Endothelial cell of umbilical vein (primary cell): ENCODE measurements at regions not wholly inside any gene's neighbourhood (a gene's known extent, or its start where the extent isn't known, plus 50 kb on each side); places are given as distances from the start of the nearest gene placed in this dataset.

Source experiments
- BruUV-seq: library from RNA; stranded (reverse); fragments of 400-500 nt; replicated peaks from 2 replicates; lab custom pipeline; 2021; lab: Mats Ljungman, UMichigan
- CTCF ChIA-PET: fragments of 300-600, 350-600 bp; sonication (Branson Sonifier 250); formaldehyde crosslinking; loops from one replicate; lab custom pipeline; 2021; ENCODE audit warnings: antibody characterized with exemption, inconsistent platforms; lab: Charles Lee
- POLR2A ChIA-PET: fragments of 300-600, 350-600 bp; sonication (Branson Sonifier 250); formaldehyde crosslinking; loops from one replicate; lab custom pipeline; 2021; ENCODE audit warnings: antibody characterized with exemption, inconsistent platforms; lab: Charles Lee
- DNase-seq: peaks from one replicate; pipeline ENCODE4 v3.0.0-alpha.2; 2011; ENCODE audit warnings: low read depth, low spot score
- FAIRE-seq: peaks from 2 replicates; lab custom pipeline; 2011; peaks lifted over from hg19 to GRCh38; lab: Jason Lieb, UNC
- H2AFZ ChIP-seq: 2 replicates; pipeline ENCODE4 v1.6.0; 2012; ENCODE audit warnings: low read depth, low read length, control low read depth, inconsistent platforms
- H3K27ac ChIP-seq: 2 replicates; pipeline ENCODE4 v1.5.1; 2011; ENCODE audit warnings: low read depth, mild to moderate bottlenecking, control low read depth, low read length, moderate library complexity; ENCODE audit not compliant: insufficient read depth
- H3K27me3 ChIP-seq, 2 experiments: 2 replicates each; pipeline versions ENCODE4 v1.6.0 to v1.6.1; 2011; ENCODE audit warnings: low read length in 2 of 2, mixed read lengths in 1 of 2; ENCODE audit not compliant: control insufficient read depth in 2 of 2, insufficient read depth in 2 of 2
- H3K36me3 ChIP-seq, 2 experiments: 2 replicates in 1 of 2; 3 replicates in 1 of 2; pipeline ENCODE4 v1.5.1; 2011; ENCODE audit warnings: low read length in 2 of 2, mild to moderate bottlenecking in 1 of 2, moderate library complexity in 1 of 2; ENCODE audit not compliant: control insufficient read depth in 2 of 2, insufficient read depth in 2 of 2; ENCODE audit errors: extremely low read depth in 1 of 2
- H3K4me1 ChIP-seq: 3 replicates; pipeline ENCODE4 v1.5.1; 2011; ENCODE audit warnings: mild to moderate bottlenecking, low read length; ENCODE audit not compliant: control insufficient read depth, insufficient read depth; ENCODE audit errors: extremely low read depth
- H3K4me2 ChIP-seq: 2 replicates; pipeline ENCODE4 v1.6.1; 2011; ENCODE audit warnings: low read length, control low read depth, mixed read lengths; ENCODE audit not compliant: insufficient read depth
- H3K4me3 ChIP-seq, 3 experiments: fragments of 200-600 bp in 1 of 3; sonication (generic), shearing (Covaris generic) in 1 of 3; replicated peaks in 1 of 3; 2 replicates each; pipeline ENCODE4 v1.5.1; 2011 to 2016; ENCODE audit warnings: control low read depth in 3 of 3, low read length in 3 of 3, mild to moderate bottlenecking in 2 of 3, inconsistent platforms in 1 of 3, low read depth in 1 of 3, moderate library complexity in 1 of 3; ENCODE audit not compliant: insufficient read depth in 1 of 3
- H3K79me2 ChIP-seq: 2 replicates; pipeline ENCODE4 v1.6.0; 2012; ENCODE audit warnings: low read length, inconsistent platforms; ENCODE audit not compliant: control insufficient read depth, insufficient read depth
- H3K9ac ChIP-seq: replicated peaks from 2 replicates; pipeline ENCODE3; 2011; ENCODE audit warnings: low read length, control low read depth; ENCODE audit not compliant: insufficient read depth; ENCODE audit errors: extremely low read depth
- H3K9me1 ChIP-seq: replicated peaks from 3 replicates; pipeline ENCODE4 v1.6.0; 2011; ENCODE audit warnings: mild to moderate bottlenecking, low read length; ENCODE audit not compliant: control insufficient read depth, insufficient read depth; ENCODE audit errors: extremely low read depth
- H3K9me3 ChIP-seq: replicated peaks from 2 replicates; pipeline ENCODE4 v1.5.1; 2012; ENCODE audit warnings: low read length, inconsistent platforms; ENCODE audit not compliant: control insufficient read depth, insufficient read depth
- H4K20me1 ChIP-seq: replicated peaks from 2 replicates; pipeline ENCODE3; 2011; ENCODE audit warnings: mild to moderate bottlenecking, low read length; ENCODE audit not compliant: control insufficient read depth, insufficient read depth; ENCODE audit errors: extremely low read depth
- EZH2 ChIP-seq: IDR thresholded peaks from 2 replicates; pipeline ENCODE4 v1.6.1; 2012; ENCODE audit warnings: borderline replicate concordance, low read depth, mild to moderate bottlenecking, moderate library complexity, low read length, inconsistent platforms; ENCODE audit not compliant: severe bottlenecking
- FOS ChIP-seq: IDR thresholded peaks from 2 replicates; pipeline ENCODE4 v1.6.1; 2011; ENCODE audit warnings: mild to moderate bottlenecking, low read length, moderate library complexity, borderline replicate concordance; ENCODE audit not compliant: insufficient read depth
- GATA2 ChIP-seq: IDR thresholded peaks from 2 replicates; pipeline ENCODE4 v1.7.0; 2011; ENCODE audit warnings: low read depth, mild to moderate bottlenecking, moderate library complexity, mixed read lengths, low read length; ENCODE audit not compliant: insufficient read length, insufficient read depth
- JUN ChIP-seq: IDR thresholded peaks from 2 replicates; pipeline ENCODE4 v1.6.1; 2011; ENCODE audit warnings: borderline replicate concordance, low read depth; ENCODE audit not compliant: insufficient read length, insufficient read depth
- MYC ChIP-seq: IDR thresholded peaks from one replicate; pipeline ENCODE4 v1.6.1; 2011; ENCODE audit warnings: mild to moderate bottlenecking, low read depth, low read length
- POLR2A ChIP-seq: IDR thresholded peaks from 2 replicates; pipeline ENCODE4 v1.6.1; 2012; ENCODE audit warnings: low read depth, mild to moderate bottlenecking, control low read depth, low read length
- POLR2AphosphoS5 ChIP-seq: IDR thresholded peaks from 2 replicates; pipeline ENCODE4 v1.6.1; 2012; ENCODE audit warnings: low read depth, mild to moderate bottlenecking, control low read depth, low read length, moderate library complexity; ENCODE audit not compliant: insufficient read depth
- dilution Hi-C: fragments of 300-500 bp; cut with MboI; formaldehyde crosslinking; loops from one replicate; pipeline ENCODE4 v1.15.0; 2019; ENCODE audit warnings: low sequenced_read_pairs; ENCODE audit not compliant: extremely low pct_ligation_motif_present
- intact Hi-C: fragments of 100-400 bp; cut with micrococcal nuclease; formaldehyde crosslinking; loops from one replicate; pipeline ENCODE4 v1.10.0; 2022
- TF ChIP-seq, protein P1 (sequence below), 2 donors: IDR thresholded peaks; 1 replicate in 1 of 2; 2 replicates in 1 of 2; pipeline ENCODE4 v1.5.1; 2011; ENCODE audit warnings: low read length in 2 of 2, mild to moderate bottlenecking in 2 of 2, moderate library complexity in 2 of 2, control low read depth in 1 of 2, inconsistent platforms in 1 of 2, low read depth in 1 of 2; ENCODE audit not compliant: insufficient read depth in 1 of 2; ENCODE audit errors: extremely low read depth in 1 of 2
- TF ChIP-seq, protein P2 (sequence below): IDR thresholded peaks from 2 replicates; pipeline ENCODE4 v1.6.1; 2011; ENCODE audit not compliant: insufficient read depth, insufficient read length

GRCh38 chr5:7078901-7079300, 317.0 kb upstream of the ADCY2 start:
- CTCF ChIA-PET: interaction anchor here (1.2 to 1.8 kb wide), 4 partner anchors 8 to 738 kb away, joined by 3 to 9 read pairs (median 5); no protein-coding TSS in a partner anchor
- intact Hi-C loops: loop anchor here (1.0 kb wide), 2 partner anchors 667 to 676 kb away; no protein-coding TSS in a partner anchor

GRCh38 chr5:7080501-7080900, 315.4 kb upstream of the ADCY2 start:
- Histone ChIP-seq H3K9me1 (no peaks in the 10 kb centered on the region), H3K4me2 (no peak overlapping the region), H3K9ac (no peak overlapping the region), H3K4me3 (no peak overlapping the region), H3K79me2 (no peaks in the 10 kb centered on the region), H3K4me1 (peaks cover 12% of the 10 kb centered on the region), H3K9me3 (no peaks in the 10 kb centered on the region), H3K36me3 (no peaks in the 10 kb centered on the region), H2AFZ (no peak overlapping the region), H4K20me1 (no peaks in the 10 kb centered on the region), H3K27ac (peak overlapping the region; percentile 8), H3K27me3 (no peaks in the 10 kb centered on the region)
- peak; percentile 4 for DNase-seq
- CTCF ChIA-PET: no interaction called here
- BruUV-seq: no TSS peak
- FAIRE-seq: no peak
- intact Hi-C loops (no loop called here), dilution Hi-C loops (no loop called here)
- POLR2A ChIA-PET: no interaction called here
- TF ChIP-seq FOS (no peak), EZH2 (no peak), GATA2 (no peak), POLR2AphosphoS5 (no peak), POLR2A (no peak), MYC (no peak), JUN (no peak)
- TF ChIP-seq, protein P1, sequence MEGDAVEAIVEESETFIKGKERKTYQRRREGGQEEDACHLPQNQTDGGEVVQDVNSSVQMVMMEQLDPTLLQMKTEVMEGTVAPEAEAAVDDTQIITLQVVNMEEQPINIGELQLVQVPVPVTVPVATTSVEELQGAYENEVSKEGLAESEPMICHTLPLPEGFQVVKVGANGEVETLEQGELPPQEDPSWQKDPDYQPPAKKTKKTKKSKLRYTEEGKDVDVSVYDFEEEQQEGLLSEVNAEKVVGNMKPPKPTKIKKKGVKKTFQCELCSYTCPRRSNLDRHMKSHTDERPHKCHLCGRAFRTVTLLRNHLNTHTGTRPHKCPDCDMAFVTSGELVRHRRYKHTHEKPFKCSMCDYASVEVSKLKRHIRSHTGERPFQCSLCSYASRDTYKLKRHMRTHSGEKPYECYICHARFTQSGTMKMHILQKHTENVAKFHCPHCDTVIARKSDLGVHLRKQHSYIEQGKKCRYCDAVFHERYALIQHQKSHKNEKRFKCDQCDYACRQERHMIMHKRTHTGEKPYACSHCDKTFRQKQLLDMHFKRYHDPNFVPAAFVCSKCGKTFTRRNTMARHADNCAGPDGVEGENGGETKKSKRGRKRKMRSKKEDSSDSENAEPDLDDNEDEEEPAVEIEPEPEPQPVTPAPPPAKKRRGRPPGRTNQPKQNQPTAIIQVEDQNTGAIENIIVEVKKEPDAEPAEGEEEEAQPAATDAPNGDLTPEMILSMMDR (IDR thresholded peaks at IDR 0.05; ENCODE audit: extremely low read depth in 1 of 2, insufficient read depth in 1 of 2, low read depth in 1 of 2, low read length in 2 of 2): no peak
- TF ChIP-seq, protein P2, sequence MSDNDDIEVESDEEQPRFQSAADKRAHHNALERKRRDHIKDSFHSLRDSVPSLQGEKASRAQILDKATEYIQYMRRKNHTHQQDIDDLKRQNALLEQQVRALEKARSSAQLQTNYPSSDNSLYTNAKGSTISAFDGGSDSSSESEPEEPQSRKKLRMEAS: no peak

More at GRCh38 chr5:7078901-7079300, 317.0 kb upstream of the ADCY2 start:
- H4K20me1 ChIP-seq: no peaks in the 10 kb centered on the region
- POLR2A ChIA-PET: no interaction called here
- H3K27me3 ChIP-seq: no peaks in the 10 kb centered on the region
- FAIRE-seq (peak; percentile 54), DNase-seq (peak; percentile 46)
- H3K4me1 ChIP-seq: peaks cover 12% of the 10 kb centered on the region
- peak overlapping the region; percentile 45 for H3K4me2 ChIP-seq
- H3K4me3 ChIP-seq: peak overlapping the region in 1 of 3 experiments; percentile 1
- no peak overlapping the region for H2AFZ ChIP-seq
- H3K9me1 ChIP-seq: no peaks in the 10 kb centered on the region
- dilution Hi-C loops: no loop called here
- H3K9me3 ChIP-seq: no peaks in the 10 kb centered on the region
- no TSS peak for BruUV-seq
- no peak overlapping the region for H3K9ac ChIP-seq
- no peaks in the 10 kb centered on the region for H3K79me2 ChIP-seq
- peak overlapping the region; percentile 38 for H3K27ac ChIP-seq
- no peaks in the 10 kb centered on the region for H3K36me3 ChIP-seq
- TF ChIP-seq FOS: no peak
- TF ChIP-seq, protein P1 (IDR thresholded peaks at IDR 0.05; ENCODE audit: extremely low read depth in 1 of 2, insufficient read depth in 1 of 2, low read depth in 1 of 2, low read length in 2 of 2): peak in 1 of 2 donors; percentile 14
